ENCODE measurements at regions not wholly inside any gene's neighbourhood (a gene's known extent, or its start where the extent isn't known, plus 50 kb on each side); places are given as distances from the start of the nearest gene placed in this dataset.

DNA sequence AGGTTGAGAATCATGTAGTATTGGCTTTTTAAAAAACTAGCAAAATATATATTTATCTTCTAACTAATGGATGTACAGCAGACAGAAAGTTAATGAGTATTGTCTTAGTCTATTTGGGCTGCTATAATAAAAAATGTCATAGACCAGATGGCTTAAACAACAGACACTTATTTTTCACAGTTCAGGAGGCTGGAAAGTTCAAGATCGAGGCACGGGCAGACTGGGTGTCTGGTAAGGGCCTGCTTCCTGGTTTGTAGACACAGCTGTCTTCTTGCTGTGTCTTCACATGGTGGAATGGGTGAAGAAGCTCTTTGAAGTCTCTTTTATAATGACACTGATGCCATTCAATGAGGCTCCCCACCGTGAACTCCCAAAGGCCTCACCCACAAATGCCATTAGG lies 70.1 kb upstream of the KRR1 start:
- Histone ChIP-seq H3K9me3 (ENCODE audit: control insufficient read depth, low read length) (no peaks in the 10 kb centered on the region), H3K9ac (no peak overlapping the region), H3K4me2 (ENCODE audit: low read length) (no peak overlapping the region), H3K4me1 (no peaks in the 10 kb centered on the region), H2AFZ (no peak overlapping the region), H3K4me3 (ENCODE audit: low read depth, low read length) (no peak overlapping the region), H3K27ac (no peak overlapping the region), H3K27me3 (ENCODE audit: control insufficient read depth, insufficient read depth, low read length) (no peaks in the 10 kb centered on the region), H3K79me2 (no peaks in the 10 kb centered on the region), H3K36me3 (ENCODE audit: control insufficient read depth, insufficient read depth, low read length) (no peaks in the 10 kb centered on the region)
- TF ChIP-seq, protein P1, sequence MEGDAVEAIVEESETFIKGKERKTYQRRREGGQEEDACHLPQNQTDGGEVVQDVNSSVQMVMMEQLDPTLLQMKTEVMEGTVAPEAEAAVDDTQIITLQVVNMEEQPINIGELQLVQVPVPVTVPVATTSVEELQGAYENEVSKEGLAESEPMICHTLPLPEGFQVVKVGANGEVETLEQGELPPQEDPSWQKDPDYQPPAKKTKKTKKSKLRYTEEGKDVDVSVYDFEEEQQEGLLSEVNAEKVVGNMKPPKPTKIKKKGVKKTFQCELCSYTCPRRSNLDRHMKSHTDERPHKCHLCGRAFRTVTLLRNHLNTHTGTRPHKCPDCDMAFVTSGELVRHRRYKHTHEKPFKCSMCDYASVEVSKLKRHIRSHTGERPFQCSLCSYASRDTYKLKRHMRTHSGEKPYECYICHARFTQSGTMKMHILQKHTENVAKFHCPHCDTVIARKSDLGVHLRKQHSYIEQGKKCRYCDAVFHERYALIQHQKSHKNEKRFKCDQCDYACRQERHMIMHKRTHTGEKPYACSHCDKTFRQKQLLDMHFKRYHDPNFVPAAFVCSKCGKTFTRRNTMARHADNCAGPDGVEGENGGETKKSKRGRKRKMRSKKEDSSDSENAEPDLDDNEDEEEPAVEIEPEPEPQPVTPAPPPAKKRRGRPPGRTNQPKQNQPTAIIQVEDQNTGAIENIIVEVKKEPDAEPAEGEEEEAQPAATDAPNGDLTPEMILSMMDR (IDR thresholded peaks at IDR 0.05) = no peak

DNA sequence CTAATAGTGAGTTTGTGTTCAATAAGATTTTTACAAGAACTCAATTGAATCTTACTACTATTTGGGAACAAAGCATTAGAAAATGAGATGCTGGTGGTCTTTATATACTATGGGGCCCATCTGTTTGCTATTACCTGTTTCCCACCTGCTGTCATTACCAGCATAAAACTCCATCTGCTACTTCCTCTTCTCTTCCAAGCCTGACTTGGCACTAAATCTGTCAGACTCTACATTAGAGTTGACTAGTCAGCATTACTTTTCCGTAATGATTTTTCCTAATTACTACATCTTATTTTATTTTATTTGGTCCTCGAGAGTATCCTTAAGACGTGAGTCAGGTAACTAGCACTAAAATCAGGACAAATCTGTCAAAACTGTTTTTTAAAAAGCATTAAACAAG lies 68.1 kb upstream of the KRR1 start:
- H3K9ac ChIP-seq = no peak overlapping the region
- TF ChIP-seq, protein P1 (IDR thresholded peaks at IDR 0.05) = no peak
- H3K4me1 ChIP-seq = no peaks in the 10 kb centered on the region
- H3K79me2 ChIP-seq = no peaks in the 10 kb centered on the region
- H3K4me2 ChIP-seq (ENCODE audit: low read length) = no peak overlapping the region
- no peak overlapping the region for H3K27ac ChIP-seq
- no peak overlapping the region for H3K4me3 ChIP-seq (ENCODE audit: low read depth, low read length)
- H3K9me3 ChIP-seq (ENCODE audit: control insufficient read depth, low read length) = no peaks in the 10 kb centered on the region
- no peaks in the 10 kb centered on the region for H3K27me3 ChIP-seq (ENCODE audit: control insufficient read depth, insufficient read depth, low read length)
- no peaks in the 10 kb centered on the region for H3K36me3 ChIP-seq (ENCODE audit: control insufficient read depth, insufficient read depth, low read length)
- H2AFZ ChIP-seq = no peak overlapping the region

DNA sequence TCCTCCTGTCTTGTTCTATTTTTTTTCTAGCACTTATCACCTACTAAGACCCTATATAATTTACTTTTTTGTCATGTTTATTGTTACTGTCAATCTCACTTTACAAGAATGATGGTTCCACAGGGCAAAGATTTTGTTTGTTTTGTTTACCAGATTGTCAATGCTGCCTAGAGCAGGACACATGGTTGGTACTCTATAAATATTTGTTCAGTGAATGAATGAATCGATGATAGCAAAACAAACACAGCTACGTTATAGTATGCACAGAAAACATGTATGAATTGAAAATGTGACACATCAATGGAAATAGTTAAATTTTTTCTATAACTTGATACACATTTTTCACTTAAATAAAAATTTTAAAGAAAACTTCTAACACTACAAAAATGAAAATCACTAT lies 67.1 kb upstream of the KRR1 start:
- Histone ChIP-seq H3K9ac (no peak overlapping the region), H3K4me3 (ENCODE audit: low read depth, low read length) (no peak overlapping the region), H3K79me2 (no peaks in the 10 kb centered on the region), H3K4me2 (ENCODE audit: low read length) (no peak overlapping the region), H3K36me3 (ENCODE audit: control insufficient read depth, insufficient read depth, low read length) (no peaks in the 10 kb centered on the region), H3K27me3 (ENCODE audit: control insufficient read depth, insufficient read depth, low read length) (no peaks in the 10 kb centered on the region), H3K9me3 (ENCODE audit: control insufficient read depth, low read length) (no peaks in the 10 kb centered on the region), H3K4me1 (no peaks in the 10 kb centered on the region), H3K27ac (no peak overlapping the region), H2AFZ (no peak overlapping the region)
- TF ChIP-seq, protein P1 (IDR thresholded peaks at IDR 0.05) = no peak

DNA sequence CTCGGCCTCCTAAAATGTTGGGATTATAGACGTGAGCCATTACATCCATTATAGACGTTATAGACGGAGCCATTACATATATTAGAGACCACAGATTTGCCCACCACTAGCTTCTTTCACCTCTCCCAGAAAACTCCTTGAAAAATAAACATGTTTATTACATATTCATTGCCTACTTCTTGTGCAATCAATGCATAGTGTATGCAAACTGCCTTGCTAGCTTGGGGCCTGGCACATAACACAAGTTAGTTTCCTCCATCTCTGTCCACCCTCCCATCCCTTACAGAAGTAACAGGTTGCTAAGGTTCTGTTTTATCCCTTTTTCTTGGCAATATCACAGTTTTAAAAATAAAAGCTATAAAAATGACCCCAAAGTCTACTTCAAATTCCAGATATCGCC lies 66.4 kb upstream of the KRR1 start:
- no peak overlapping the region for H3K27ac ChIP-seq
- H3K79me2 ChIP-seq = no peaks in the 10 kb centered on the region
- no peak overlapping the region for H3K4me3 ChIP-seq (ENCODE audit: low read depth, low read length)
- TF ChIP-seq, protein P1 (IDR thresholded peaks at IDR 0.05) = no peak
- H3K27me3 ChIP-seq (ENCODE audit: control insufficient read depth, insufficient read depth, low read length) = no peaks in the 10 kb centered on the region
- H3K4me2 ChIP-seq (ENCODE audit: low read length) = no peak overlapping the region
- H3K9me3 ChIP-seq (ENCODE audit: control insufficient read depth, low read length) = no peaks in the 10 kb centered on the region
- H3K36me3 ChIP-seq (ENCODE audit: control insufficient read depth, insufficient read depth, low read length) = no peaks in the 10 kb centered on the region
- no peaks in the 10 kb centered on the region for H3K4me1 ChIP-seq
- H2AFZ ChIP-seq = no peak overlapping the region
- no peak overlapping the region for H3K9ac ChIP-seq

DNA sequence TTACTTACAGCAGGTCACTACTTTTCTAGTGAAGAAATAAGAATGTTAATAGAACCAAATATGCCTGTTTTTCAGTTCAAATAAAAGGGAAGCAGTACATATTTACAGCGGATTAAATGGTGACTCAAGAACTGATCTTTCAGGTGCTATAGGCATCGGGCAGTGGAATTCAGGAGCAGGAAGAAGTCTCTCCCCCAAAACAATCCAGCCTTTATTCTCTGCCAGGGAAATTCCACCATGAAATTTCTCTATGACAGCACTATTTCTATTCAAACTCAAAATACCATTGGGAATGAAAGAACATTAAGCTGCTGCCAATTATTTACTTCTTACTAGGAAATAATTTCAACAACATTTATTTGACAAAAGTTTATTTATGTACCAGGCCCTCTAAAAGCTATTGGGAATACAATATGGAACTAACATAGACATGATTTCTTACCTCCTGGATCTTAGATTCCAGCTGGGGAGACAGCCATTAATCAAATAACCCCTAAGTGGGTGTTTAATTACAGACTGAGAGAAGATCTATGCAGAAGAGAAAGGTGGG lies 60.3 kb upstream of the KRR1 start:
- no peak overlapping the region for H3K4me2 ChIP-seq (ENCODE audit: low read length)
- no peak overlapping the region for H3K4me3 ChIP-seq (ENCODE audit: low read depth, low read length)
- no peaks in the 10 kb centered on the region for H3K79me2 ChIP-seq
- no peak overlapping the region for H3K27ac ChIP-seq
- H3K9me3 ChIP-seq (ENCODE audit: control insufficient read depth, low read length) = no peaks in the 10 kb centered on the region
- no peak overlapping the region for H3K9ac ChIP-seq
- no peak overlapping the region for H2AFZ ChIP-seq
- no peaks in the 10 kb centered on the region for H3K27me3 ChIP-seq (ENCODE audit: control insufficient read depth, insufficient read depth, low read length)
- no peaks in the 10 kb centered on the region for H3K36me3 ChIP-seq (ENCODE audit: control insufficient read depth, insufficient read depth, low read length)
- H3K4me1 ChIP-seq = no peaks in the 10 kb centered on the region
- TF ChIP-seq, protein P1 (IDR thresholded peaks at IDR 0.05) = no peak
